ENCODE measurements at regions not wholly inside any gene's neighbourhood (a gene's known extent, or its start where the extent isn't known, plus 50 kb on each side); places are given as distances from the start of the nearest gene placed in this dataset.
"Not testable (repeated sequence)": the region's sequence is repeated elsewhere in the genome, so short reads cannot be mapped to it uniquely, and the experiment has no call there.

DNA sequence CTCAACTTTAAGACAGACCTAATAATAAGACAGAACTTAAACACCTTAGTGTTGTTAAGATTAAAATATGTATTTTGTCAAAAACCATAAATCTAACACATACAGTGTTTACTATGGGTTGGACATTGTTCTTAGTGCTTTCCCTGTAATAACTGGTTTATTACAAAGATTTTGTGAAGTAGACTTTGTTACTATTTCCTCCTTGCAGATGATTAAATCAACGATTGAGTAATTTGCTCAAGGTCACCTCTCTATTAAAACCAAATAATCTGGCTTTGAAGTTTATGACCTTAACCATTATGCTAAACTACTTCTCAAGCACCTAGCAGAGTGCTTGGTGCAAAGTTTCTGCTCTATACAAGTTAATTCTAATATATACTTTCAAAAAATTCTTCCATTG, 102.7 kb upstream of the FAM3C start:
- intact Hi-C loops (cut with DNase I) = no loop called here
- Histone ChIP-seq H3K4me1 (no peaks in the 10 kb centered on the region), H3K9me3 (no peaks in the 10 kb centered on the region), H3K27ac (no peak overlapping the region), H3K36me3 (no peaks in the 10 kb centered on the region), H3K4me3 (no peak overlapping the region), H3K27me3 (no peaks in the 10 kb centered on the region)
- no peak for DNase-seq (ENCODE audit: extremely low spot score in 2 of 2)
- TF ChIP-seq, protein P1, sequence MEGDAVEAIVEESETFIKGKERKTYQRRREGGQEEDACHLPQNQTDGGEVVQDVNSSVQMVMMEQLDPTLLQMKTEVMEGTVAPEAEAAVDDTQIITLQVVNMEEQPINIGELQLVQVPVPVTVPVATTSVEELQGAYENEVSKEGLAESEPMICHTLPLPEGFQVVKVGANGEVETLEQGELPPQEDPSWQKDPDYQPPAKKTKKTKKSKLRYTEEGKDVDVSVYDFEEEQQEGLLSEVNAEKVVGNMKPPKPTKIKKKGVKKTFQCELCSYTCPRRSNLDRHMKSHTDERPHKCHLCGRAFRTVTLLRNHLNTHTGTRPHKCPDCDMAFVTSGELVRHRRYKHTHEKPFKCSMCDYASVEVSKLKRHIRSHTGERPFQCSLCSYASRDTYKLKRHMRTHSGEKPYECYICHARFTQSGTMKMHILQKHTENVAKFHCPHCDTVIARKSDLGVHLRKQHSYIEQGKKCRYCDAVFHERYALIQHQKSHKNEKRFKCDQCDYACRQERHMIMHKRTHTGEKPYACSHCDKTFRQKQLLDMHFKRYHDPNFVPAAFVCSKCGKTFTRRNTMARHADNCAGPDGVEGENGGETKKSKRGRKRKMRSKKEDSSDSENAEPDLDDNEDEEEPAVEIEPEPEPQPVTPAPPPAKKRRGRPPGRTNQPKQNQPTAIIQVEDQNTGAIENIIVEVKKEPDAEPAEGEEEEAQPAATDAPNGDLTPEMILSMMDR (IDR thresholded peaks at IDR 0.05) = no peak
- no peak for TF ChIP-seq POLR2AphosphoS5 (IDR thresholded peaks at IDR 0.05; ENCODE audit: insufficient read depth in 1 of 2, low read depth in 1 of 2)
- no peak for TF ChIP-seq POLR2A (IDR thresholded peaks at IDR 0.05)

GRCh38 chr7:121497545-121497944, 101.4 kb upstream of the FAM3C start:
- DNase-seq (ENCODE audit: extremely low spot score in 2 of 2); H3K4me1 ChIP-seq; H3K27ac ChIP-seq; H3K4me3 ChIP-seq; H3K9me3 ChIP-seq; H3K27me3 ChIP-seq; H3K36me3 ChIP-seq; intact Hi-C loops (cut with DNase I): not testable (repeated sequence)

DNA sequence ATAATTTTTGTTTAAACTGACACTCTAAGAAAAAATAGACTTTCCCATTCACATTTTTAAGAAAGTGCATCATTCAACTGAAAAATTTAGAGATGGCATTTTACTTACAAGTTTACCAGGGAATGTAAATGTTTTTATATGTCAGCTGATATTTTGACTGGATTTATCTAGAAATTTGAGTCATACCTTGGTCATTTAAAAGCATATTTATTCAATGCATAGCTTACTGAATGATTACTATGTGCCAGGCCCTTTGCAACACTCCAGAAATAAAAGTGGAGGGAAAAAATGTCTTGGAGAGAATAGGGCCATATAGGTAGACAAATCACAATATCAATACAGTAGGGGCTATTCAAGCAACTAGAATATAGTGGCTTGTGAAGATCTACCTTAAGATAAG, 98.4 kb upstream of the FAM3C start:
- DNase-seq (ENCODE audit: extremely low spot score in 2 of 2) = no peak
- Histone ChIP-seq H3K9me3 (no peaks in the 10 kb centered on the region), H3K4me3 (no peak overlapping the region), H3K4me1 (no peaks in the 10 kb centered on the region), H3K27ac (no peak overlapping the region), H3K36me3 (no peaks in the 10 kb centered on the region), H3K27me3 (no peaks in the 10 kb centered on the region)
- no peak for TF ChIP-seq POLR2A (IDR thresholded peaks at IDR 0.05)
- TF ChIP-seq POLR2AphosphoS5 (IDR thresholded peaks at IDR 0.05; ENCODE audit: insufficient read depth in 1 of 2, low read depth in 1 of 2) = no peak
- TF ChIP-seq, protein P1 (IDR thresholded peaks at IDR 0.05) = no peak
- intact Hi-C loops (cut with DNase I) = no loop called here

- Histone ChIP-seq H3K36me3 (no peaks in the 10 kb centered on the region), H3K4me3 (no peak overlapping the region), H3K4me1 (no peaks in the 10 kb centered on the region), H3K27me3 (no peaks in the 10 kb centered on the region), H3K9me3 (no peaks in the 10 kb centered on the region), H3K27ac (no peak overlapping the region)
- TF ChIP-seq POLR2A (IDR thresholded peaks at IDR 0.05) = no peak
- TF ChIP-seq, protein P1 (IDR thresholded peaks at IDR 0.05) = no peak
- no peak for TF ChIP-seq POLR2AphosphoS5 (IDR thresholded peaks at IDR 0.05; ENCODE audit: insufficient read depth in 1 of 2, low read depth in 1 of 2)
- DNase-seq (ENCODE audit: extremely low spot score in 2 of 2) = no peak
- intact Hi-C loops (cut with DNase I) = no loop called here
Observed at GRCh38 chr7:121493553-121493952, 97.4 kb upstream of the FAM3C start.

DNA sequence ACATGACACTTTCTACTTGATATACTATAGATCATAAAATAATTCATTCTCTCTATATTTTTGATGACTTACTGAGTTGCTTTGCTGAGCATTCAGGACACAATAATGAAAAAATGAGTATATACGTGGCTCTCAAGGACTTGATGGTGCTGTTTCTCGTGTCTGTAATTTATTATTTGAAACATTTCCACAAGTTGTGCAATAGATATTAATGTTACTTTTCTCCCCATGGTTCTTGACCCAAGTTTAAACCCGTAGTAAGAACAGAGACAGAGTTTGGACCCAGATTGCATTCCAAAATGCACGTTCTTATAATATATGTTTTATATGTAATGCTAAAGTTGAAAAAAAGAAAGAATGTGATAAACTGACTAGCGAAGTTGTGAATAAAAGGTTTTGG, 94.2 kb upstream of the FAM3C start:
- no peak for DNase-seq (ENCODE audit: extremely low spot score in 2 of 2)
- intact Hi-C loops (cut with DNase I) = no loop called here
- Histone ChIP-seq H3K27ac (no peak overlapping the region), H3K36me3 (no peaks in the 10 kb centered on the region), H3K4me1 (peaks cover 8% of the 10 kb centered on the region), H3K27me3 (no peaks in the 10 kb centered on the region), H3K9me3 (no peaks in the 10 kb centered on the region), H3K4me3 (no peak overlapping the region)
- TF ChIP-seq POLR2AphosphoS5 (IDR thresholded peaks at IDR 0.05; ENCODE audit: insufficient read depth in 1 of 2, low read depth in 1 of 2) = no peak
- TF ChIP-seq, protein P1 (IDR thresholded peaks at IDR 0.05) = no peak
- TF ChIP-seq POLR2A (IDR thresholded peaks at IDR 0.05) = no peak

- Histone ChIP-seq H3K27me3 (no peaks in the 10 kb centered on the region), H3K27ac (no peak overlapping the region), H3K9me3 (no peaks in the 10 kb centered on the region), H3K4me1 (peaks cover 8% of the 10 kb centered on the region), H3K4me3 (no peak overlapping the region), H3K36me3 (no peaks in the 10 kb centered on the region)
- DNase-seq (ENCODE audit: extremely low spot score in 2 of 2) = no peak
- intact Hi-C loops (cut with DNase I) = no loop called here
- TF ChIP-seq, protein P1 (IDR thresholded peaks at IDR 0.05) = no peak
- TF ChIP-seq POLR2AphosphoS5 (IDR thresholded peaks at IDR 0.05; ENCODE audit: insufficient read depth in 1 of 2, low read depth in 1 of 2) (no peak), POLR2A (IDR thresholded peaks at IDR 0.05) (no peak)
Observed at GRCh38 chr7:121489440-121489839, 93.3 kb upstream of the FAM3C start.
